HepG2 (cell line): ENCODE measurements at regions not wholly inside any gene's neighbourhood (a gene's known extent, or its start where the extent isn't known, plus 50 kb on each side); places are given as distances from the start of the nearest gene placed in this dataset.

ENCODE experiments used
- ATAC-seq: fragments of 200-7000 bp; cut with Tn5 transposase; 3 replicates; pipeline ENCODE4 v1.9.1; 2020; ENCODE audit warnings: mild to moderate bottlenecking, moderate library complexity
- BruUV-seq: library from RNA; stranded (reverse); fragments of 400-500 nt; replicated peaks from 2 replicates; lab custom pipeline; 2021; lab: Mats Ljungman, UMichigan
- CTCF ChIA-PET: fragments of 300-600 bp; formaldehyde crosslinking; extraction: SDS; loops from one replicate; lab custom pipeline; 2021; ENCODE audit warnings: low total read pairs, inconsistent platforms, low intra/inter-chr PET ratio; lab: Yijun Ruan, JAX
- POLR2A ChIA-PET: fragments of 350-600 bp; sonication (Branson Sonifier 250); formaldehyde crosslinking; loops from one replicate; lab custom pipeline; 2020; ENCODE audit warnings: antibody characterized with exemption, inconsistent platforms; lab: Yijun Ruan, JAX
- DNase-seq: peaks from one replicate; pipeline ENCODE4 v3.0.0-alpha.2; 2015; ENCODE audit warnings: low spot score
- FAIRE-seq: peaks from 3 replicates; lab custom pipeline; 2011; peaks lifted over from hg19 to GRCh38; lab: Jason Lieb, UNC
- H2AFZ ChIP-seq: one replicate; pipeline ENCODE4 v1.6.1; 2011; ENCODE audit warnings: low read length, inconsistent platforms
- H3K27ac ChIP-seq: fragments of 300-600 bp; 3 replicates; pipeline ENCODE4 v1.8.0; 2011; ENCODE audit warnings: mixed run types, mild to moderate bottlenecking, mixed read lengths, low read length, inconsistent platforms; ENCODE audit not compliant: insufficient read depth; ENCODE audit errors: extremely low read length
- H3K27me3 ChIP-seq, 2 experiments: fragments of 200-600 bp in 1 of 2; 2 replicates in 1 of 2; 3 replicates in 1 of 2; pipeline versions ENCODE4 v1.6.0 to v1.8.0; 2011; ENCODE audit warnings: low read length in 2 of 2, mild to moderate bottlenecking in 2 of 2, moderate library complexity in 2 of 2, inconsistent platforms in 1 of 2; ENCODE audit not compliant: insufficient read depth in 2 of 2, control insufficient read depth in 1 of 2
- H3K36me3 ChIP-seq, 2 experiments: fragments of 200-600 bp in 1 of 2; replicated peaks in 1 of 2; 2 replicates in 1 of 2; 3 replicates in 1 of 2; pipeline versions ENCODE4 v1.5.1 to v1.8.0; 2011; ENCODE audit warnings: low read length in 2 of 2, inconsistent platforms in 1 of 2; ENCODE audit not compliant: insufficient read depth in 2 of 2, control insufficient read depth in 1 of 2
- H3K4me1 ChIP-seq: 2 replicates; pipeline ENCODE4 v1.5.1; 2012; ENCODE audit warnings: low read length, inconsistent platforms; ENCODE audit not compliant: insufficient read depth
- H3K4me2 ChIP-seq: 2 replicates; pipeline ENCODE4 v1.6.0; 2011; ENCODE audit warnings: low read depth, low read length, inconsistent platforms
- H3K4me3 ChIP-seq, 3 experiments: fragments of 200-600 bp in 1 of 3; sonication (generic), shearing (Covaris generic) in 1 of 3; replicated peaks in 1 of 3; 2 replicates each; pipeline ENCODE4 v1.5.1; 2011 to 2016; ENCODE audit warnings: low read length in 3 of 3, inconsistent platforms in 2 of 3, low read depth in 2 of 3, mild to moderate bottlenecking in 2 of 3, control low read depth in 1 of 3, mixed read lengths in 1 of 3; ENCODE audit not compliant: insufficient read depth in 1 of 3
- H3K79me2 ChIP-seq: one replicate; pipeline ENCODE4 v1.6.1; 2011; ENCODE audit warnings: low read length, inconsistent platforms; ENCODE audit not compliant: insufficient read depth
- H3K9ac ChIP-seq: 2 replicates; pipeline ENCODE4 v1.6.0; 2011; ENCODE audit warnings: mild to moderate bottlenecking, low read depth, low read length, inconsistent platforms; ENCODE audit not compliant: insufficient read depth
- H3K9me3 ChIP-seq: 2 replicates; pipeline ENCODE4 v1.5.1; 2012; ENCODE audit warnings: mild to moderate bottlenecking, low read length
- H4K20me1 ChIP-seq: 2 replicates; pipeline ENCODE4 v1.6.0; 2011; ENCODE audit warnings: inconsistent platforms, mild to moderate bottlenecking, low read length, moderate library complexity; ENCODE audit not compliant: insufficient read depth
- CENPX ChIP-seq: sonication (generic); formaldehyde crosslinking; IDR thresholded peaks from 2 replicates; pipeline ENCODE4 v1.9.0; 2021; ENCODE audit warnings: mild to moderate bottlenecking, missing genetic modification reagents, moderate library complexity
- GABPA ChIP-seq, 2 experiments: IDR thresholded peaks; 2 replicates each; pipeline ENCODE4 v1.6.1; 2011 to 2016; ENCODE audit warnings: low read depth in 2 of 2, low read length in 1 of 2, missing biosample characterization in 1 of 2, missing genetic modification characterization in 1 of 2
- GATAD1 ChIP-seq: IDR thresholded peaks from 2 replicates; pipeline ENCODE4 v1.6.1; 2016; ENCODE audit warnings: missing genetic modification reagents, missing compliant biosample characterization
- GPBP1L1 ChIP-seq: sonication (generic); formaldehyde crosslinking; IDR thresholded peaks from 2 replicates; pipeline ENCODE4 v1.5.0; 2020; ENCODE audit warnings: mild to moderate bottlenecking, missing genetic modification reagents
- KDM2A ChIP-seq: sonication (generic); formaldehyde crosslinking; IDR thresholded peaks from 2 replicates; pipeline ENCODE4 v1.4.0; 2020; ENCODE audit warnings: low read depth, missing genetic modification reagents, borderline replicate concordance
- KLF12 ChIP-seq: sonication (generic); formaldehyde crosslinking; IDR thresholded peaks from 2 replicates; pipeline ENCODE4 v1.4.0; 2020; ENCODE audit warnings: missing genetic modification reagents, borderline replicate concordance
- MEIS1 ChIP-seq: sonication (generic); formaldehyde crosslinking; IDR thresholded peaks from 2 replicates; pipeline ENCODE4 v1.9.0; 2021; ENCODE audit warnings: mild to moderate bottlenecking, missing genetic modification reagents, moderate library complexity, borderline replicate concordance
- MTA1 ChIP-seq: sonication (generic); formaldehyde crosslinking; IDR thresholded peaks from 2 replicates; pipeline ENCODE4 v1.4.0; 2020; ENCODE audit warnings: missing genetic modification reagents, mild to moderate bottlenecking, borderline replicate concordance
- PCBP2 ChIP-seq: fragments of 200-400 bp; formaldehyde crosslinking; optimal IDR thresholded peaks from 2 replicates; pipeline ENCODE3; 2018; ENCODE audit warnings: low read length, low read depth; ENCODE audit not compliant: poor library complexity, severe bottlenecking
- PPARG ChIP-seq: conservative IDR thresholded peaks from 2 replicates; pipeline ENCODE4 v1.6.1; 2016; ENCODE audit warnings: missing biosample characterization, missing genetic modification reagents
- SNAPC2 ChIP-seq: sonication (generic); formaldehyde crosslinking; IDR thresholded peaks from 2 replicates; pipeline ENCODE4 v1.8.1; 2022; ENCODE audit warnings: mild to moderate bottlenecking, missing genetic modification reagents
- SOX5 ChIP-seq: IDR thresholded peaks from 2 replicates; pipeline ENCODE4 v1.6.1; 2016; ENCODE audit warnings: borderline replicate concordance
- SRF ChIP-seq: IDR thresholded peaks from 2 replicates; pipeline ENCODE4 v1.6.1; 2011; ENCODE audit warnings: mild to moderate bottlenecking, low read depth, low read length, moderate library complexity
- TCF12 ChIP-seq, 2 experiments: fragments of 450-650 bp in 1 of 2; sonication (generic) in 1 of 2; formaldehyde crosslinking in 1 of 2; IDR thresholded peaks; 2 replicates each; pipeline versions ENCODE4 v1.6.1 to v1.8.0; 2017 to 2022; ENCODE audit warnings: antibody characterized with exemption in 1 of 2, mild to moderate bottlenecking in 1 of 2, missing genetic modification reagents in 1 of 2, moderate library complexity in 1 of 2
- YEATS2 ChIP-seq: sonication (generic); formaldehyde crosslinking; IDR thresholded peaks from 2 replicates; pipeline ENCODE4 v1.4.0; 2020; ENCODE audit warnings: missing genetic modification reagents, borderline replicate concordance
- ZNF292 ChIP-seq: sonication (generic); formaldehyde crosslinking; IDR thresholded peaks from 2 replicates; pipeline ENCODE4 v1.8.1; 2022; ENCODE audit warnings: mild to moderate bottlenecking, low read depth, missing genetic modification reagents, borderline replicate concordance
- ZNF629 ChIP-seq: sonication (generic); formaldehyde crosslinking; conservative IDR thresholded peaks from 2 replicates; pipeline ENCODE4 v1.5.0; 2020; ENCODE audit warnings: missing genetic modification reagents
- ZNF672 ChIP-seq: sonication (generic); formaldehyde crosslinking; IDR thresholded peaks from 2 replicates; pipeline ENCODE4 v1.8.1; 2022; ENCODE audit warnings: missing genetic modification reagents
- ZNF737 ChIP-seq: sonication (generic); formaldehyde crosslinking; IDR thresholded peaks from 2 replicates; pipeline ENCODE4 v1.5.0; 2020; ENCODE audit warnings: missing genetic modification reagents, mild to moderate bottlenecking, borderline replicate concordance
- ZNF761 ChIP-seq: sonication (generic); formaldehyde crosslinking; conservative IDR thresholded peaks from 2 replicates; pipeline ENCODE4 v1.4.0; 2020; ENCODE audit warnings: mild to moderate bottlenecking, missing genetic modification reagents
- ZNF878 ChIP-seq: sonication (generic); formaldehyde crosslinking; IDR thresholded peaks from 2 replicates; pipeline ENCODE4 v1.8.1; 2023; ENCODE audit warnings: mild to moderate bottlenecking, missing genetic modification reagents, moderate library complexity
- WGBS: methylation state at CpG from one replicate; pipeline ENCODE4 v1.1.6; 2017; ENCODE audit warnings: low lambda C conversion rate; 5-methylcytosine and 5-hydroxymethylcytosine counted together
- in situ Hi-C: cut with HindIII; loops from 2 replicates; pipeline ENCODE4 v1.10.0; 2017; ENCODE audit warnings: low pct_unique_long_range_greater_than_20kb; ENCODE audit not compliant: extremely low pct_ligation_motif_present
- intact Hi-C: fragments of 100-400 bp; cut with micrococcal nuclease; formaldehyde crosslinking; loops from one replicate; pipeline ENCODE4 v1.10.0; 2022; ENCODE audit not compliant: unreplicated experiment
- TF ChIP-seq, protein P1 (sequence below): sonication (generic); formaldehyde crosslinking; conservative IDR thresholded peaks from 2 replicates; pipeline ENCODE4 v1.8.1; 2023; ENCODE audit warnings: missing genetic modification reagents

GRCh38 chr13:109281017-109281902, 505.1 kb downstream of the IRS2 start (continued):
- TF ChIP-seq, protein P1, sequence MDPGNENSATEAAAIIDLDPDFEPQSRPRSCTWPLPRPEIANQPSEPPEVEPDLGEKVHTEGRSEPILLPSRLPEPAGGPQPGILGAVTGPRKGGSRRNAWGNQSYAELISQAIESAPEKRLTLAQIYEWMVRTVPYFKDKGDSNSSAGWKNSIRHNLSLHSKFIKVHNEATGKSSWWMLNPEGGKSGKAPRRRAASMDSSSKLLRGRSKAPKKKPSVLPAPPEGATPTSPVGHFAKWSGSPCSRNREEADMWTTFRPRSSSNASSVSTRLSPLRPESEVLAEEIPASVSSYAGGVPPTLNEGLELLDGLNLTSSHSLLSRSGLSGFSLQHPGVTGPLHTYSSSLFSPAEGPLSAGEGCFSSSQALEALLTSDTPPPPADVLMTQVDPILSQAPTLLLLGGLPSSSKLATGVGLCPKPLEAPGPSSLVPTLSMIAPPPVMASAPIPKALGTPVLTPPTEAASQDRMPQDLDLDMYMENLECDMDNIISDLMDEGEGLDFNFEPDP (CRISPR knock-in tag): no peak
- TF ChIP-seq GPBP1L1 (no peak), SRF (no peak), KDM2A (CRISPR knock-in tag) (no peak), TCF12 (IDR thresholded peaks at IDR 0.05) (no peak), TCF12 (CRISPR knock-in tag; IDR thresholded peaks at IDR 0.05) (no peak), GABPA (IDR thresholded peaks at IDR 0.05; ENCODE audit: low read depth, low read length) (no peak), GABPA (CRISPR knock-in tag; IDR thresholded peaks at IDR 0.05; ENCODE audit: low read depth) (no peak), MEIS1 (CRISPR knock-in tag) (no peak), MTA1 (CRISPR knock-in tag) (no peak)

- H3K36me3 ChIP-seq: no peaks in the 10 kb centered on the region
- ChIA-PET POLR2A (no interaction called here), CTCF (no interaction called here)
- no peak overlapping the region for H3K4me2 ChIP-seq
- WGBS: 28% methylated on average over 4 of the region's 4 CpGs
- no peaks in the 10 kb centered on the region for H3K4me1 ChIP-seq
- no peak overlapping the region for H2AFZ ChIP-seq
- DNase-seq: no peak
- no peak for FAIRE-seq
- no peak for ATAC-seq
- no peaks in the 10 kb centered on the region for H3K27me3 ChIP-seq
- H3K79me2 ChIP-seq: no peaks in the 10 kb centered on the region
- H3K9ac ChIP-seq: no peak overlapping the region
- H3K27ac ChIP-seq: no peak overlapping the region
- H3K4me3 ChIP-seq: no peak overlapping the region
- in situ Hi-C loops: no loop called here
- H3K9me3 ChIP-seq: peaks cover 17% of the 10 kb centered on the region
- intact Hi-C loops: no loop called here
- no peaks in the 10 kb centered on the region for H4K20me1 ChIP-seq
- no TSS peak for BruUV-seq
- no peak for TF ChIP-seq ZNF292 (CRISPR knock-in tag)
- no peak for TF ChIP-seq CENPX
- no peak for TF ChIP-seq SNAPC2 (CRISPR knock-in tag)
- no peak for TF ChIP-seq ZNF672
- TF ChIP-seq ZNF878 (CRISPR knock-in tag): no peak
- no peak for TF ChIP-seq PCBP2
- no peak for TF ChIP-seq KLF12 (CRISPR knock-in tag)
- TF ChIP-seq SOX5 (CRISPR knock-in tag): no peak
- no peak for TF ChIP-seq YEATS2 (CRISPR knock-in tag)
- TF ChIP-seq GATAD1 (CRISPR knock-in tag): no peak
- no peak for TF ChIP-seq PPARG (CRISPR knock-in tag)
- TF ChIP-seq ZNF761 (CRISPR knock-in tag): no peak
- no peak for TF ChIP-seq ZNF629 (CRISPR knock-in tag)
- TF ChIP-seq ZNF737 (CRISPR knock-in tag): no peak
Measured at GRCh38 chr13:109276261-109276660, 510.1 kb downstream of the IRS2 start.
